Esophagus muscularis mucosa (tissue), 4 donors: ENCODE measurements at regions not wholly inside any gene's neighbourhood (a gene's known extent, or its start where the extent isn't known, plus 50 kb on each side); places are given as distances from the start of the nearest gene placed in this dataset.
A peak's percentile ranks its signal among the peaks of the same experiment; 100 is the strongest.
"Not testable (repeated sequence)": the region's sequence is repeated elsewhere in the genome, so short reads cannot be mapped to it uniquely, and the experiment has no call there.

Experiments used
- DNase-seq: peaks from one replicate; pipeline ENCODE4 v3.0.0-alpha.2; 2017; ENCODE audit errors: extremely low spot score
- H3K27ac ChIP-seq, 4 donors: fragments of 200-600 bp; sonication (generic); replicated peaks in 1 of 4; 1 replicate in 3 of 4; 2 replicates in 1 of 4; pipeline ENCODE4 v1.5.1; 2016 to 2019; ENCODE audit warnings: mild to moderate bottlenecking in 1 of 4
- H3K27me3 ChIP-seq, 4 donors: fragments of 200-600 bp; sonication (generic); one replicate each; pipeline versions ENCODE4 v1.5.1 to v1.6.0; 2016 to 2019
- H3K36me3 ChIP-seq, 4 donors: fragments of 200-600 bp; sonication (generic); one replicate each; pipeline ENCODE4 v1.5.1; 2016 to 2019
- H3K4me1 ChIP-seq, 4 donors: fragments of 200-600 bp; sonication (generic); one replicate each; pipeline ENCODE4 v1.5.1; 2016 to 2019
- H3K4me3 ChIP-seq, 4 donors: fragments of 200-600 bp; sonication (generic); 1 replicate in 2 of 4; 2 replicates in 2 of 4; pipeline ENCODE4 v1.5.1; 2016 to 2019; ENCODE audit warnings: mild to moderate bottlenecking in 4 of 4, moderate library complexity in 1 of 4
- H3K9me3 ChIP-seq, 4 donors: fragments of 200-600 bp; sonication (generic); 1 replicate in 3 of 4; 2 replicates in 1 of 4; pipeline ENCODE4 v1.5.1; 2016 to 2019
- CTCF ChIP-seq, 3 experiments: fragments of 200-600 bp in 2 of 3; fragments of 450-650 bp in 1 of 3; sonication (generic) in 2 of 3; IDR thresholded peaks; one replicate each; pipeline ENCODE4 v1.5.1; 2017 to 2019; ENCODE audit warnings: antibody characterized with exemption in 3 of 3, mild to moderate bottlenecking in 2 of 3, moderate library complexity in 1 of 3
- EP300 ChIP-seq: sonication (generic); formaldehyde crosslinking; IDR thresholded peaks from one replicate; pipeline ENCODE4 v1.6.1; 2017; ENCODE audit warnings: antibody characterized with exemption
- POLR2A ChIP-seq: fragments of 450-650 bp; IDR thresholded peaks from one replicate; pipeline ENCODE4 v1.6.1; 2017; ENCODE audit warnings: antibody characterized with exemption, moderate library complexity, mild to moderate bottlenecking, low read depth
- POLR2AphosphoS5 ChIP-seq, 2 donors: sonication (generic); formaldehyde crosslinking; IDR thresholded peaks; one replicate each; pipeline ENCODE4 v1.6.1; 2017; ENCODE audit warnings: antibody characterized with exemption in 2 of 2
- WGBS: methylation state at CpG from one replicate; pipeline ENCODE4 v1.1.5; 2018; 5-methylcytosine and 5-hydroxymethylcytosine counted together
- intact Hi-C: fragments of 100-400 bp; cut with DNase I; formaldehyde crosslinking; loops from one replicate; pipeline ENCODE4 v1.15.1; 2023

GRCh38 chr6:115838763-115839401 is 221.8 kb downstream of the FRK start:
- intact Hi-C loops, result no loop called here
- Histone ChIP-seq H3K4me1 (no peaks in the 10 kb centered on the region), H3K27ac (no peak overlapping the region), H3K4me3 (no peak overlapping the region), H3K9me3 (no peaks in the 10 kb centered on the region), H3K36me3 (no peaks in the 10 kb centered on the region), H3K27me3 (no peaks in the 10 kb centered on the region)
- DNase-seq, result no peak
- no peak for TF ChIP-seq POLR2A
- no peak for TF ChIP-seq POLR2AphosphoS5 (IDR thresholded peaks at IDR 0.05)
- TF ChIP-seq CTCF (IDR thresholded peaks at IDR 0.05), result peak in 1 of 3 experiments; percentile 42
- TF ChIP-seq EP300, result no peak
- 80% methylated on average over 3 of the region's 3 CpGs for WGBS

- H3K27ac ChIP-seq, result no peak overlapping the region
- no peak overlapping the region for H3K4me3 ChIP-seq
- 89% methylated on average over 4 of the region's 4 CpGs for whole genome bisulfite sequencing
- no peaks in the 10 kb centered on the region for H3K9me3 ChIP-seq
- no peaks in the 10 kb centered on the region for H3K27me3 ChIP-seq
- no peaks in the 10 kb centered on the region for H3K4me1 ChIP-seq
- intact Hi-C loops, result no loop called here
- DNase-seq, result no peak
- TF ChIP-seq POLR2AphosphoS5 (IDR thresholded peaks at IDR 0.05) (no peak), POLR2A (no peak), CTCF (IDR thresholded peaks at IDR 0.05) (no peak), EP300 (no peak)
- no peaks in the 10 kb centered on the region for H3K36me3 ChIP-seq
Observed at GRCh38 chr6:115838216-115838615, 222.5 kb downstream of the FRK start.

- H3K27me3 ChIP-seq, H3K4me1 ChIP-seq, H3K4me3 ChIP-seq, intact Hi-C loops, DNase-seq, H3K27ac ChIP-seq, H3K9me3 ChIP-seq, H3K36me3 ChIP-seq: not testable (repeated sequence)
- 93% methylated on average over 6 of the region's 13 CpGs for WGBS
Observed at GRCh38 chr6:115836374-115836773, 224.3 kb downstream of the FRK start.

- no peaks in the 10 kb centered on the region for H3K9me3 ChIP-seq
- TF ChIP-seq EP300 (no peak), POLR2A (no peak), CTCF (IDR thresholded peaks at IDR 0.05) (no peak), POLR2AphosphoS5 (IDR thresholded peaks at IDR 0.05) (no peak)
- no peaks in the 10 kb centered on the region for H3K4me1 ChIP-seq
- H3K27ac ChIP-seq, result no peak overlapping the region
- 92% methylated on average over 2 of the region's 2 CpGs for WGBS
- DNase-seq, result no peak
- no peak overlapping the region for H3K4me3 ChIP-seq
- H3K27me3 ChIP-seq, result no peaks in the 10 kb centered on the region
- no peaks in the 10 kb centered on the region for H3K36me3 ChIP-seq
- intact Hi-C loops, result no loop called here
Observed at GRCh38 chr6:115835314-115835713, 225.4 kb downstream of the FRK start.

- DNase-seq, H3K9me3 ChIP-seq, H3K4me3 ChIP-seq, intact Hi-C loops, H3K36me3 ChIP-seq, H3K27ac ChIP-seq, H3K27me3 ChIP-seq, H3K4me1 ChIP-seq: not testable (repeated sequence)
- 100% methylated on average over 4 of the region's 27 CpGs for WGBS
Observed at GRCh38 chr6:115834542-115834941, 226.1 kb downstream of the FRK start.

GRCh38 chr6:115832786-115833185 is 227.9 kb downstream of the FRK start:
- TF ChIP-seq CTCF (IDR thresholded peaks at IDR 0.05) (no peak), EP300 (no peak), POLR2A (no peak), POLR2AphosphoS5 (IDR thresholded peaks at IDR 0.05) (no peak)
- no peak for DNase-seq
- intact Hi-C loops, result no loop called here

More at GRCh38 chr6:115832786-115833185, 227.9 kb downstream of the FRK start:
- no peaks in the 10 kb centered on the region for H3K9me3 ChIP-seq
- WGBS, result 58% methylated on average over 1 of the region's 1 CpG
- H3K4me3 ChIP-seq, result no peak overlapping the region
- H3K27me3 ChIP-seq, result no peaks in the 10 kb centered on the region
- no peak overlapping the region for H3K27ac ChIP-seq
- H3K4me1 ChIP-seq, result no peaks in the 10 kb centered on the region
- no peaks in the 10 kb centered on the region for H3K36me3 ChIP-seq
